Ammon's horn (tissue), 1 donor: ENCODE measurements at regions not wholly inside any gene's neighbourhood (a gene's known extent, or its start where the extent isn't known, plus 50 kb on each side); places are given as distances from the start of the nearest gene placed in this dataset.
"Not testable (repeated sequence)": the region's sequence is repeated elsewhere in the genome, so short reads cannot be mapped to it uniquely, and the experiment has no call there.

ENCODE experiments used
- DNase-seq: peaks from one replicate; pipeline ENCODE4 v3.0.0-alpha.2; 2016; ENCODE audit warnings: low spot score

- no peak for DNase-seq
Observed at GRCh38 chr4:115229873-115230272, 116.5 kb upstream of the NDST4 start.

- no peak for DNase-seq
Observed at GRCh38 chr4:115228851-115229250, 115.4 kb upstream of the NDST4 start.

GRCh38 chr4:115222061-115222460 lies 108.6 kb upstream of the NDST4 start:
- DNase-seq, result no peak

GRCh38 chr4:115219862-115220261 lies 106.4 kb upstream of the NDST4 start:
- DNase-seq, result no peak

GRCh38 chr4:115219315-115219860 lies 106.0 kb upstream of the NDST4 start:
- DNase-seq, result no peak

GRCh38 chr4:115215935-115216334 lies 102.5 kb upstream of the NDST4 start:
- no peak for DNase-seq

- DNase-seq, result no peak
Observed at GRCh38 chr4:115213716-115214115, 100.3 kb upstream of the NDST4 start.

- no peak for DNase-seq
Observed at GRCh38 chr4:115201042-115201330, 87.6 kb upstream of the NDST4 start.

GRCh38 chr4:115200201-115201041 lies 87.0 kb upstream of the NDST4 start:
- not testable (repeated sequence) for DNase-seq

GRCh38 chr4:115194612-115195011 lies 81.2 kb upstream of the NDST4 start:
- DNase-seq, result not testable (repeated sequence)

GRCh38 chr4:115190529-115190928 lies 77.1 kb upstream of the NDST4 start:
- DNase-seq, result no peak

- no peak for DNase-seq
Observed at GRCh38 chr4:115187136-115187535, 73.7 kb upstream of the NDST4 start.

GRCh38 chr4:115179438-115180062 lies 66.1 kb upstream of the NDST4 start:
- not testable (repeated sequence) for DNase-seq

GRCh38 chr4:115178687-115179086 lies 65.3 kb upstream of the NDST4 start:
- DNase-seq, result not testable (repeated sequence)

- no peak for DNase-seq
Observed at GRCh38 chr4:115171220-115171619, 57.8 kb upstream of the NDST4 start.

GRCh38 chr4:115165503-115165902 lies 52.1 kb upstream of the NDST4 start:
- DNase-seq, result no peak
